Activated naive CD8-positive, alpha-beta T cell treated with anti-CD3 and anti-CD28 coated beads, Interleukin-2, amount 50 U/mL, for 24 hours (primary cell): ENCODE measurements at regions not wholly inside any gene's neighbourhood (a gene's known extent, or its start where the extent isn't known, plus 50 kb on each side); places are given as distances from the start of the nearest gene placed in this dataset.

Experiments
- ATAC-seq: fragments of 150-1000 bp; cut with Tn5 transposase; one replicate; pipeline ENCODE4 v1.10.0; 2021
- DNase-seq: peaks from one replicate; pipeline ENCODE4 v3.0.0; 2021
- H3K27ac Mint-ChIP-seq: one replicate; pipeline ENCODE4 v1.8.0; 2021; ENCODE audit warnings: mild to moderate bottlenecking, mixed read lengths
- H3K27me3 Mint-ChIP-seq: one replicate; pipeline ENCODE4 v1.8.0; 2021; ENCODE audit warnings: mixed read lengths
- H3K36me3 Mint-ChIP-seq: one replicate; pipeline ENCODE4 v1.8.0; 2021; ENCODE audit warnings: low read depth, mixed read lengths
- H3K4me1 Mint-ChIP-seq: one replicate; pipeline ENCODE4 v1.8.0; 2021; ENCODE audit warnings: mixed read lengths
- H3K4me3 Mint-ChIP-seq: one replicate; pipeline ENCODE4 v1.8.0; 2021; ENCODE audit warnings: mild to moderate bottlenecking, moderate library complexity, mixed read lengths
- H3K9me3 Mint-ChIP-seq: one replicate; pipeline ENCODE4 v1.8.0; 2021; ENCODE audit warnings: mixed read lengths

- peak; percentile 30 for ATAC-seq
- Mint-ChIP-seq H3K4me1 (peaks cover 25% of the 10 kb centered on the region), H3K27me3 (no peaks in the 10 kb centered on the region), H3K4me3 (no peak overlapping the region), H3K9me3 (no peaks in the 10 kb centered on the region), H3K27ac (no peak overlapping the region), H3K36me3 (peaks cover 1% of the 10 kb centered on the region)
- no peak for DNase-seq
Observed at GRCh38 chr21:28633839-28634555, 358.7 kb downstream of the LTN1 start.

- Mint-ChIP-seq H3K36me3 (no peaks in the 10 kb centered on the region), H3K4me3 (no peak overlapping the region), H3K27me3 (no peaks in the 10 kb centered on the region), H3K9me3 (no peaks in the 10 kb centered on the region), H3K27ac (no peak overlapping the region), H3K4me1 (peaks cover 25% of the 10 kb centered on the region)
- DNase-seq (no peak), ATAC-seq (no peak)
Observed at GRCh38 chr21:28632755-28633408, 359.8 kb downstream of the LTN1 start.

- H3K27ac Mint-ChIP-seq = no peak overlapping the region
- no peak for DNase-seq
Observed at GRCh38 chr21:28627691-28628090, 365.0 kb downstream of the LTN1 start.

GRCh38 chr21:28627261-28627660 is 365.4 kb downstream of the LTN1 start:
- H3K36me3 Mint-ChIP-seq = peaks cover 4% of the 10 kb centered on the region
- no peaks in the 10 kb centered on the region for H3K9me3 Mint-ChIP-seq
- no peak for DNase-seq

More at GRCh38 chr21:28627691-28628090, 365.0 kb downstream of the LTN1 start:
- Mint-ChIP-seq H3K4me1 (peaks cover 7% of the 10 kb centered on the region), H3K4me3 (no peak overlapping the region), H3K9me3 (no peaks in the 10 kb centered on the region), H3K36me3 (peaks cover 3% of the 10 kb centered on the region), H3K27me3 (no peaks in the 10 kb centered on the region)
- no peak for ATAC-seq

GRCh38 chr21:28624626-28625025 is 368.1 kb downstream of the LTN1 start:
- Mint-ChIP-seq H3K36me3 (peaks cover 6% of the 10 kb centered on the region), H3K9me3 (no peaks in the 10 kb centered on the region), H3K27me3 (no peaks in the 10 kb centered on the region), H3K4me1 (peaks cover 6% of the 10 kb centered on the region), H3K4me3 (no peak overlapping the region), H3K27ac (no peak overlapping the region)
- DNase-seq = no peak
- ATAC-seq = no peak

More at GRCh38 chr21:28627261-28627660, 365.4 kb downstream of the LTN1 start:
- Mint-ChIP-seq H3K27me3 (no peaks in the 10 kb centered on the region), H3K4me1 (peaks cover 6% of the 10 kb centered on the region), H3K27ac (no peak overlapping the region), H3K4me3 (no peak overlapping the region)
- no peak for ATAC-seq

GRCh38 chr21:28617300-28617699 is 375.4 kb downstream of the LTN1 start:
- DNase-seq (no peak), ATAC-seq (no peak)
- H3K9me3 Mint-ChIP-seq = no peaks in the 10 kb centered on the region
- no peaks in the 10 kb centered on the region for H3K27me3 Mint-ChIP-seq
- H3K4me3 Mint-ChIP-seq = no peak overlapping the region
- H3K27ac Mint-ChIP-seq = no peak overlapping the region
- no peaks in the 10 kb centered on the region for H3K4me1 Mint-ChIP-seq
- H3K36me3 Mint-ChIP-seq = peaks cover 3% of the 10 kb centered on the region

GRCh38 chr21:28615276-28615675 is 377.4 kb downstream of the LTN1 start:
- H3K36me3 Mint-ChIP-seq = no peaks in the 10 kb centered on the region
- H3K4me1 Mint-ChIP-seq = no peaks in the 10 kb centered on the region
- ATAC-seq (no peak), DNase-seq (no peak)
- H3K9me3 Mint-ChIP-seq = peaks cover 4% of the 10 kb centered on the region
- H3K27me3 Mint-ChIP-seq = no peaks in the 10 kb centered on the region
- no peak overlapping the region for H3K27ac Mint-ChIP-seq
- H3K4me3 Mint-ChIP-seq = no peak overlapping the region

- H3K27me3 Mint-ChIP-seq = no peaks in the 10 kb centered on the region
- no peak for DNase-seq
- H3K4me1 Mint-ChIP-seq = no peaks in the 10 kb centered on the region
- ATAC-seq = no peak
- no peaks in the 10 kb centered on the region for H3K36me3 Mint-ChIP-seq
- peaks cover 4% of the 10 kb centered on the region for H3K9me3 Mint-ChIP-seq
- H3K4me3 Mint-ChIP-seq = no peak overlapping the region
- H3K27ac Mint-ChIP-seq = no peak overlapping the region
Observed at GRCh38 chr21:28614791-28615190, 377.9 kb downstream of the LTN1 start.

- no peak for DNase-seq
- Mint-ChIP-seq H3K27ac (no peak overlapping the region), H3K9me3 (peaks cover 4% of the 10 kb centered on the region), H3K36me3 (peaks cover 2% of the 10 kb centered on the region), H3K4me1 (peaks cover 22% of the 10 kb centered on the region), H3K4me3 (no peak overlapping the region), H3K27me3 (no peaks in the 10 kb centered on the region)
- ATAC-seq = no peak
Observed at GRCh38 chr21:28608646-28609045, 384.0 kb downstream of the LTN1 start.

- no peak overlapping the region for H3K4me3 Mint-ChIP-seq
- no peak overlapping the region for H3K27ac Mint-ChIP-seq
- H3K27me3 Mint-ChIP-seq = no peaks in the 10 kb centered on the region
- peaks cover 2% of the 10 kb centered on the region for H3K36me3 Mint-ChIP-seq
- DNase-seq (no peak), ATAC-seq (no peak)
- peaks cover 4% of the 10 kb centered on the region for H3K9me3 Mint-ChIP-seq
- H3K4me1 Mint-ChIP-seq = peaks cover 22% of the 10 kb centered on the region
Observed at GRCh38 chr21:28607545-28607944, 385.1 kb downstream of the LTN1 start.

GRCh38 chr21:28604946-28605537 is 387.6 kb downstream of the LTN1 start:
- ATAC-seq = peak; percentile 90
- peaks cover 11% of the 10 kb centered on the region for H3K36me3 Mint-ChIP-seq
- DNase-seq = no peak
- H3K9me3 Mint-ChIP-seq = peaks cover 14% of the 10 kb centered on the region
- H3K27me3 Mint-ChIP-seq = no peaks in the 10 kb centered on the region
- H3K27ac Mint-ChIP-seq = no peak overlapping the region
- no peak overlapping the region for H3K4me3 Mint-ChIP-seq
- peaks cover 22% of the 10 kb centered on the region for H3K4me1 Mint-ChIP-seq

- Mint-ChIP-seq H3K9me3 (peaks cover 26% of the 10 kb centered on the region), H3K27ac (no peak overlapping the region), H3K4me1 (peaks cover 22% of the 10 kb centered on the region), H3K4me3 (no peak overlapping the region), H3K36me3 (peaks cover 20% of the 10 kb centered on the region), H3K27me3 (no peaks in the 10 kb centered on the region)
- DNase-seq = no peak
- no peak for ATAC-seq
Observed at GRCh38 chr21:28602546-28602945, 390.1 kb downstream of the LTN1 start.

GRCh38 chr21:28598214-28598613 is 394.5 kb downstream of the LTN1 start:
- no peaks in the 10 kb centered on the region for H3K4me1 Mint-ChIP-seq
- no peaks in the 10 kb centered on the region for H3K27me3 Mint-ChIP-seq
- peaks cover 20% of the 10 kb centered on the region for H3K36me3 Mint-ChIP-seq
- H3K27ac Mint-ChIP-seq = no peak overlapping the region
- DNase-seq = no peak
- no peak for ATAC-seq
- H3K9me3 Mint-ChIP-seq = peaks cover 30% of the 10 kb centered on the region
- H3K4me3 Mint-ChIP-seq = no peak overlapping the region

- DNase-seq (no peak), ATAC-seq (no peak)
- Mint-ChIP-seq H3K27ac (no peak overlapping the region), H3K9me3 (peaks cover 4% of the 10 kb centered on the region), H3K36me3 (no peaks in the 10 kb centered on the region), H3K4me3 (no peak overlapping the region), H3K27me3 (no peaks in the 10 kb centered on the region), H3K4me1 (no peaks in the 10 kb centered on the region)
Observed at GRCh38 chr21:28592205-28592865, 400.3 kb downstream of the LTN1 start.

GRCh38 chr21:28590676-28591075 is 402.0 kb downstream of the LTN1 start:
- peaks cover 3% of the 10 kb centered on the region for H3K36me3 Mint-ChIP-seq
- peaks cover 7% of the 10 kb centered on the region for H3K9me3 Mint-ChIP-seq
- ATAC-seq (no peak), DNase-seq (no peak)
- no peaks in the 10 kb centered on the region for H3K27me3 Mint-ChIP-seq
- H3K4me3 Mint-ChIP-seq = no peak overlapping the region
- no peaks in the 10 kb centered on the region for H3K4me1 Mint-ChIP-seq
- H3K27ac Mint-ChIP-seq = no peak overlapping the region
